ES-I3 (cell line): ENCODE measurements at regions not wholly inside any gene's neighbourhood (a gene's known extent, or its start where the extent isn't known, plus 50 kb on each side); places are given as distances from the start of the nearest gene placed in this dataset.
"Not testable (repeated sequence)": the region's sequence is repeated elsewhere in the genome, so short reads cannot be mapped to it uniquely, and the experiment has no call there.

ENCODE experiments used
- H3K36me3 ChIP-seq: 2 replicates; pipeline ENCODE4 v1.6.1; 2013; ENCODE audit warnings: mild to moderate bottlenecking, low read length, control low read depth, moderate library complexity; ENCODE audit not compliant: insufficient read depth
- H3K4me1 ChIP-seq: 2 replicates; pipeline ENCODE4 v1.6.1; 2013; ENCODE audit warnings: mild to moderate bottlenecking, control low read depth, low read length; ENCODE audit not compliant: insufficient read depth
- H3K9ac ChIP-seq: 2 replicates; pipeline ENCODE4 v1.6.1; 2013; ENCODE audit warnings: low read depth, mild to moderate bottlenecking, low read length, moderate library complexity
- H3K9me3 ChIP-seq: 2 replicates; pipeline ENCODE4 v1.6.1; 2013; ENCODE audit warnings: mild to moderate bottlenecking, low read length, moderate library complexity; ENCODE audit not compliant: control insufficient read depth, insufficient read depth

DNA sequence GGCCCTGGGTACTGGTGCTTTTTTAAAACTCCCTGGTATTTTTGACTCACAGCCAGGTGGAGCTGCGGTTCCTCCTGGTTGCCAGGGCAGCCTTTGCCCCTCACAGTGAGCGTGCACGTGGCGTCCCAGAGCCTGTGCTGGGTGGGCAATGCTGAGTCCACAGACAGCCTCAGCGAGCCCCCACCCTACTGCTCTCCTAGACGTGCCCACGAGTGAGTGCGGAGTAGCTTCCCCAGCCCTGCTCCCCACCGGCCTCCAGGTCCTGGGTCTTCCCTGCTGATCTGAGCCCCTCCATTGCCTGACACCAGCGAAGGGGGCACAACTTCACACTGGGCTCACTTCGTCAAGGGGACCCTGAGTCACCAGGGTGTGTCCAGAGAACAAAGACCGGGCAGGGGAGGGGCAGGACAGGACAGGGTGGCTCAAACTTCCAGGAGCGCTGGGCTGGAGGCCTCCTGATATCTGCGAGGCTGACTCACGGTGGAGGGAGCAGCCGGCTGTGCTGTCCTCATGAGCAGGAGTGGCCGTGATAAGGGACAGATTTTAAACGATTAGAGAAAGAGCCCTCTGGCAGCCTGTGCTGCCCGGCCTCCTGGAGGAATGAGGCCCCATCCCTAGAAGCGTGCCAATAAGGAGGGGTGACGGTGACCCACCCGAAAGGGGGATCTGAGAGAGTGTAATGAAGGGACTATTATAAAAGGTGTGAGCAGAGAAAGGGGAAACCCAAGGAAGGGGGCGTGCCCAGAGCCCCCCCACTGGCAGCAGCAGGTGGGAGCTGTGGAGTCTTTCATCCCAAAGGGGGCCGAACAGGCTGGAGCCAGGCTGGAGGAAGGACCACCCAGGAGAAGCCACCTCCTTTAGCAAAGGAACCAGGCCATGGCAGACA lies 129.3 kb upstream of the FGF3 start:
- H3K9ac ChIP-seq: no peak overlapping the region
- H3K4me1 ChIP-seq: peaks cover 30% of the 10 kb centered on the region
- no peaks in the 10 kb centered on the region for H3K9me3 ChIP-seq
- no peaks in the 10 kb centered on the region for H3K36me3 ChIP-seq

DNA sequence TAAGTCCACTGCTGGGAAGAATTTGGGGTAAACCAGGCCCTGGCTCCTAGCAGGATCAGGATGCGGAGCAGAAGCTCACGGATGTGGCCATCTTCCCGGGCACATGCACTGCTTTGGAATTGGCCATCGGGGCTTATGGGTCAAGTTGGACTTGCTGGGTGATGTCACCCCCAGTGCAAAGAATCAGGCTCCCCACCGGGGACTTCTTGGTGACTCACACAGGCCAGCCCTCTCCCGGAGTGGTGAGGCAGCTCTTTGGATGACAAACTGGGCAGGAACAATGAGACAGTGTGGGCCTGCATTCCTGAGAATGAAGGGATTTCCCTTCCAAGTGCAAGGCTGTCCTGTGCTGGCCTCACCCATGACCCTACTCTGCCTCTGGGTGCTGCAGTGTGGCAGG lies 128.8 kb upstream of the ANO1 start:
- H3K4me1 ChIP-seq: peaks cover 30% of the 10 kb centered on the region
- no peaks in the 10 kb centered on the region for H3K36me3 ChIP-seq
- H3K9me3 ChIP-seq: no peaks in the 10 kb centered on the region
- no peak overlapping the region for H3K9ac ChIP-seq

DNA sequence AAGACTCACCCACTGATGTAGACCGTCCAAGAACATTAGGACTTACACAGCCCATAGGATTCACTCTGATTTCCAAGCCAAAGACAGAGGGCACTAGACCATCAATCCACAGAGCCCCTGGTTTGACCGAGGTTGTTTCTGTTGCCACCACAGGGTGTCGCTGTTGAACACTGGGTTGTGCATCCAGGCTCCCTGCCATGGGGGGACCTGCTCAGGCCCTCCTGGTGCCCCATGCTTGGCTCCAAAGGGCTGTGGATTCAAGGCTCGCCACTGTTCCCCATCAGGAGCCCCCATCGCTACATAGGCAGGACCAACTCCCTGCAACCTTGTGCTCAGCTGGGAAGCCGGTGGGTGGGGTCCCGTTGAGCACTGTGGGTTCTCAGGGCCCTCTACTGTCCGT lies 128.0 kb upstream of the ANO1 start:
- Histone ChIP-seq H3K9ac (no peak overlapping the region), H3K9me3 (no peaks in the 10 kb centered on the region), H3K4me1 (peaks cover 30% of the 10 kb centered on the region), H3K36me3 (no peaks in the 10 kb centered on the region)

DNA sequence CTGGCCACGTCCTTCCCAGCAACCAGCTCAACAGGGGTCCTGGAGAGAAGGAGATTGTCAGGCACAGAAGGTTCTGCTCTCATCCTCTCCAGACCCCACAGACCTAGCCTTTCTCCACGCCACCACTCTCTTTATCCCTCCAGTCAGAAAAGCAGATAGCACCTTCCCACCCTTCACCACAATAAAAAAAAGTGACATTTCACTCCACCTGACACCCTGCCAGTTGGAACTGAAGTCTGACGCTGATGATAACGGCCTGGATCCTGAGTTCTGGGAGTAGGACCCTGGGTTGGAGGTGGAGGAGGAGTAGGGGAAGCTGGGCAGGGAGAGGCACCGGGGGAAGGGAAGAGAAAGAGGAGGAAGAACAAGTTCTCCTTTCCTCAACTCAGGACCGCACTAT lies 127.5 kb upstream of the ANO1 start:
- no peak overlapping the region for H3K9ac ChIP-seq
- peaks cover 30% of the 10 kb centered on the region for H3K4me1 ChIP-seq
- no peaks in the 10 kb centered on the region for H3K9me3 ChIP-seq
- no peaks in the 10 kb centered on the region for H3K36me3 ChIP-seq

DNA sequence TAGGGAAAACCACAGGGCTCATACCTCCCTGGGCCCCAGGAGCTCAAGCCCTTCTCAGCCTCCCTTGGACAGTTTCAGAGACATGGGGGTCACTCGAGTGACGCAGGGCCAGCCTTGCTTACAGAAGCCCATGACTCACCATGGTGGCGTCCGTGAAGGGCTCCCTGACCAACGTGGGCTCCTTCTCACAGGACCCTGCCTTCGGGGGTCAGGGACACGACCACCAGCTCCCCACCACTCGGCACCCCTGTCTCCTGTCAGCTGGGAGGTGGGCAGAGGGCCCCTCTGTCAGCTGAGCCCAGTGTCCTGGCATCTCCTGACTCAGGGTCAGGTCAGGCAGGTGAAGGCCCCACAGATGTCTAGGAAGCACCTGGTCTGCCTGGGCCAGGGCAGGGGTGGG lies 126.3 kb upstream of the ANO1 start:
- Histone ChIP-seq H3K9me3 (no peaks in the 10 kb centered on the region), H3K9ac (no peak overlapping the region), H3K36me3 (no peaks in the 10 kb centered on the region), H3K4me1 (peaks cover 24% of the 10 kb centered on the region)

DNA sequence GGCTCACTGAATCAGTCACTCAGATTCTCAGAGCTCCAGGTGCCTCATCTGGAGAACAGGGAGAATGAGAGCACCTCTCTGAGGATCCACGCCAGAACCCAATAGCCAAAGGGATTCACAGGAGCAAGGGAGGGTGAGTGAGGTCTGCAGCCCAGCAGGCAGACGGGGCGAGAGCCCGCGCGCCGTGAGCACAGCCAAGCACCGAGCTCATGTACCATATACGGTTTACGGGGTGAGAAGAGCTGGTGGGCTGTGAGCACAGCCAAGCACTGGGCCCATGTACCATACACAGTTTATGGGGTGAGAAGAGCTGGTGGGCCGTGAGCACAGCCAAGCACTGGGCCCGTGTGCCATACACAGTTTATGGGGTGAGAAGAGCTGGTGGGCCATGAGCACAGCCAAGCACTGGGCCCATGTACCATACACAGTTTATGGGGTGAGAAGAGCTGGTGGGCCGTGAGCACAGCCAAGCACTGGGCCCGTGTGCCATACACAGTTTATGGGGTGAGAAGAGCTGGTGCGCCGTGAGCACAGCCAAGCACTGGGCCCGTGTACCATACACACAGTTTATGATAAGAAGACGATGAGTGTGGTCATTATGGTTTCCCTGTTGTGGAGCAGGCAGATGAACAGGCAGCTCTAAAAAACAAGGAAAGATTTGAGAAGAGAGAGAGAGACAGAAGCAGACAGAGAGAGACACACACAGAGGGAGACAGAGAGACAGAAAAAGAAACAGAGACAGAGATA lies 125.7 kb upstream of the ANO1 start:
- H3K9me3 ChIP-seq: not testable (repeated sequence)

DNA sequence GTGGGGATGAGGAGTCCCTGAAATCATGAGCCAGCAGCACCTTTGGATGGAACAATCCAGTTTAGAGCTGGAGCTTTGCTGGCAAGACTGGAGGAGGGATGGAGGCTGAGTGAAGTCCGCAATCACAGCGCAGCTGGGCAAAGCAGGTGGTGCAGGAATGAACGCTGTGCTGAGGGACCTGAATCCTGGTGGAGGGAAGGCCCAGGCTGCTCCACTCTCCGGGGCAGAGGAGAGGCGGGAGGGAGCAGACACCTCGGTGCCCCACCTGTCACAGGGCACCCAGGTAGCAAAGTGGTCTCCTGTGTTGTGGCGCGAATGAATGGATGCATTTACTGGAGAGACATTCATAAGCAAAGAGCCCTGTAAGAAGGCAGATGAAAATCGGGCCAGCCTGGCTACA lies 124.8 kb upstream of the ANO1 start:
- Histone ChIP-seq H3K9me3 (no peaks in the 10 kb centered on the region), H3K4me1 (peaks cover 13% of the 10 kb centered on the region), H3K9ac (no peak overlapping the region), H3K36me3 (no peaks in the 10 kb centered on the region)

More for the DNA sequence above, 125.7 kb upstream of the ANO1 start:
- not testable (repeated sequence) for H3K9ac ChIP-seq, H3K36me3 ChIP-seq
- H3K4me1 ChIP-seq: peaks cover 21% of the 10 kb centered on the region

DNA sequence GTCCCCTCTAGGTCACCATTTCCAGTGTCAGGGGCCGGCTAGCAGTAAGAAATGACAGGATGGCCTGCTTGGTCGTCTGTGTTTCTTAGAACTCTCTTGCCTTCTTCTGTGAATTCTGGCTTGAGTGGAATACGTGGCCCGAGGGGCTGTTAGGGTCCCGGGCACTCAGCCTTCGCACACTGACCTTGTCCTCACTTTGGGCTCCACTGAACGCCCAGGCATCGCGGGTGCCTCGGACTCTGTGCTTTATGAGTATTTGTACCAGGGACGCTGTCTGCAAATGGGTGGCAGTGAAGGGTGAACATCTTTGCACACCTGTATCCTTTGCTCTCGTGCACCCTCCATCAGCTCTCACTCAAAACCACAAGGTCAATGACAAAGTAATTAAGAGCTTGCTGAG lies 123.4 kb upstream of the ANO1 start:
- Histone ChIP-seq H3K9ac (no peak overlapping the region), H3K36me3 (no peaks in the 10 kb centered on the region), H3K4me1 (peaks cover 2% of the 10 kb centered on the region), H3K9me3 (no peaks in the 10 kb centered on the region)

DNA sequence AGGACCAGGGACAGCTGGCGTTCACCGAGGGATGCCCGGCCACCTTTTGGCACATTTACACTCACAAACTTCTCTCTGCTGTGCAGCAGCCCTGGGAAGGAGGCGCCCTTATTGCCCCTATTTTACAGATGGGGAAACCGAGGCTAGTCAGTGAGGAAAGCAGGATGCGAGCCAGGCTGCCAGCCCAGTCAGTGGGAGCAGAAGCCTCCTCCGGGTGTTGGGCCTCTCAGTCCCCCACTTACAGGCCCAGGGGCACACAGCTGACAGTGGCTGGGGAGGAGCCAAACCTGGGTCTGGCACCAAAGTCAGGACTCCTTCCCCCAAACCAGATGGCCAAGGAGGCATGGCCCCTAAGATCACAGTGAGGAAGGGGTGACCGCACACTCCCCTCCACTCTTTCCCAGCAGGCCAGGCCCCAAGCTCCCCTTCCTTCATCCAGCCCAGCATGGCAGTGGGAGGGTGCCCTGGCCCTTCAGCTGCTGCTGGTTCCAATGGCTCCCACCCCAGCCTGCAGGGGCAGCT lies 121.4 kb upstream of the ANO1 start:
- H3K4me1 ChIP-seq: no peaks in the 10 kb centered on the region
- no peak overlapping the region for H3K9ac ChIP-seq
- H3K36me3 ChIP-seq: no peaks in the 10 kb centered on the region
- no peaks in the 10 kb centered on the region for H3K9me3 ChIP-seq

DNA sequence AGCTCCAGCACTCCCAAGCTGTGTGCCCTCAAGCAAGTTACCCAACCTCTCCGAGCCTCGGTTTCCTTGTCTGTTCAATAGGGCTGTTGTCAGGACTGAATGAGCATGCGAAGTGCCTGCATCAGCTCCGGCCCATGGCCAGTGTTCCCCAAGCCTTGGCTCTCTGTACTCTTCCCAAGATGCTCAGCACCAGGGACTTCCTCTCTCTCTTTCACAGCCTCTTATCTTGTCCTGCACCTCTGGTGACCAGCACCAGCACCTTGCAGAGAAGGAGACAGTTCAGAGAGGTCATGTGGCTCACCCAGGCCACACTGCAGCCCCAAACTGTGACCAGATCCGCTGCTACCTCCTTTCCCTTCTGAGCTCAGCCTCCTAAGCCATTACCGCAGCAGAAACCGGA lies 120.3 kb upstream of the ANO1 start:
- H3K36me3 ChIP-seq: no peaks in the 10 kb centered on the region
- H3K9ac ChIP-seq: no peak overlapping the region
- H3K9me3 ChIP-seq: no peaks in the 10 kb centered on the region
- H3K4me1 ChIP-seq: peaks cover 9% of the 10 kb centered on the region

DNA sequence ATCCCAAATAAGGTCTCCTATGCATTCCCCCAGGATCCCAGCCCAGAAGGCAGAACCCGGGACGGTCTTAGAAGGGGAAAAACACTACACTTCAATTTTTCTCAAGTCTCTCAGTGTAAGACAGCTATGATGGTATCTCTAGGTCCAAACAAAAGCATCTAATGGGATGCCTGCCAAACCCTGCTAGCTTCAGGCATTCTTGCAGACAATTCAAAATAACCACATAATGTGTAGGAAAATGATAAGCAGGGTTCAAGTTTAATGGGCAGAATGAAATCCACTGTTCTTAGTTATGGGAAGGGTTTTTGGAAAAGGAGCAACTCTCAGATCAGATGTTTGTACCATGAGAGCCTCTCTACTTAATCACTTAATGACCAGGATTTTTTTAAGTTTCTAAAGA lies 119.8 kb upstream of the ANO1 start:
- H3K9me3 ChIP-seq: no peaks in the 10 kb centered on the region
- no peak overlapping the region for H3K9ac ChIP-seq
- no peaks in the 10 kb centered on the region for H3K36me3 ChIP-seq
- H3K4me1 ChIP-seq: peaks cover 11% of the 10 kb centered on the region

DNA sequence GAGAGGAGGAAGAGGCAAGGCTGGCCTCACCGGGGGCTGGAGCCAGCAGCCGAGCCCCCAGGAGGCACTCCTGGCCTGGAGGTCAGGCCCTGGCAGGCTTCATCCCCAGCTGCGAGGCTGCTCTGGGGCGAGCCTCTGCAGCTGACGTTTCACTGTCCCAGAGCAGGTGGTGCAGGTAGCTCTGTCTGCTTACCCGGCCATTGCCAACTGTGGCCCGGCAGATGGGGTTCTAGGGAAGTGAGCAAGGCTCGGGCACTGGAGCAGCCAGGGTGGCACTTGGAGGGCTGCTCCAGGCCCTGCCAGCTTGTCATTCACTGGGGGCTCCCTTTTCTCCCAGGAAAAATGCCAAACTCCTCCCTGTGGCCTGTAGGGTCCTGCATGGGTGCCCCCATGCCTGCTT lies 118.7 kb upstream of the ANO1 start:
- peaks cover 22% of the 10 kb centered on the region for H3K4me1 ChIP-seq
- H3K36me3 ChIP-seq: no peaks in the 10 kb centered on the region

DNA sequence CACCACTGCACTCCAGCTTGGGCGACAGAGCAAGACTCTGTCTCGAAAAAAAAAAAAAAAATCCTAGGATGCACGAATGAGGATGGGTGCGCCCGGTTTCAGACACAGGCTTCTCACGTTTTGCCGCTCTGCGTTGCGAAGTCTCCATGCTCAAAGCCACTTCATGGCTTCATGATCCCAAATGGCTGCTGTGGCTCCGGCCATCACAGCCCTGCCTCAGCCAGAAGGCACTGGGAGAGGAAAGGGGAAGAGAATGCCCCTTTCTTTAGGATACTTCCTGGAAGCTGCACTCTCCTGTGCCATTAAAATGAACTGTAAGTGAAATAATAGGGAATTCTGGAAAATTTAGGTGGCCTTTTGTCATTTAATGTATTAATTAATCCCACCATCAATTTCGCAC lies 116.4 kb upstream of the ANO1 start:
- Histone ChIP-seq H3K4me1 (peaks cover 37% of the 10 kb centered on the region), H3K9me3 (no peaks in the 10 kb centered on the region), H3K36me3 (no peaks in the 10 kb centered on the region), H3K9ac (no peak overlapping the region)

More for the DNA sequence above, 118.7 kb upstream of the ANO1 start:
- Histone ChIP-seq H3K9ac (no peak overlapping the region), H3K9me3 (no peaks in the 10 kb centered on the region)

DNA sequence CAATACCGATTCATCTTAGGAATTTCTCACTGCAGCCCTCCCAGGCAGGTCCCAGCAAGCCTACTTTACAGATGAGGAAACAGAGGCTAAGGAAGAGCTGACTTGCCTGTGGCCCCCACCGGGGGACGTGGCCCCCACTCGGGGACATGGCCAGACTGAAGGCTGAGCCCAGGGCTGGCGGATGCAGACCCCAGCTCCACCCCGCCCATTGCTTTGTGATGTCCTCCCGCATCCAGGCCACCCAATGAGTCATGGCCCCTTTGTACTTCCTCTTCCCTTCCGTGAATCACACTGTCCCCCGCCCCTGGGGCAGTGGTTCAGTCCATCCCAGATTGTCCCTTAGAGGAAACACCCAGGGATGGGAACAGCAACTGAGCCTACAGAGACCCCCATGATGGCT lies 116.0 kb upstream of the ANO1 start:
- Histone ChIP-seq H3K9me3 (no peaks in the 10 kb centered on the region), H3K4me1 (peaks cover 37% of the 10 kb centered on the region), H3K36me3 (no peaks in the 10 kb centered on the region), H3K9ac (no peak overlapping the region)
